Fibroblast of the aortic adventitia (primary cell): ENCODE measurements at regions not wholly inside any gene's neighbourhood (a gene's known extent, or its start where the extent isn't known, plus 50 kb on each side); places are given as distances from the start of the nearest gene placed in this dataset.

Experiments
- DNase-seq: peaks from one replicate; pipeline ENCODE4 v3.0.0-alpha.2; 2010; ENCODE audit warnings: low read depth
- H3K4me3 ChIP-seq: 2 replicates; pipeline ENCODE4 v1.5.1; 2011; ENCODE audit warnings: low read depth, mild to moderate bottlenecking, control low read depth, low read length, moderate library complexity
- CTCF ChIP-seq: IDR thresholded peaks from 2 replicates; pipeline ENCODE4 v1.5.1; 2011; ENCODE audit warnings: mild to moderate bottlenecking, low read length, control low read depth, inconsistent platforms; ENCODE audit not compliant: insufficient read depth

GRCh38 chr2:220575963-220576362, 948.5 kb downstream of the SLC4A3 start:
- peak; percentile 53 for DNase-seq
- no peak for TF ChIP-seq CTCF
- H3K4me3 ChIP-seq: no peak overlapping the region

- DNase-seq: no peak
- TF ChIP-seq CTCF: no peak
- no peak overlapping the region for H3K4me3 ChIP-seq
Observed at GRCh38 chr2:220579452-220579851, 952.0 kb downstream of the SLC4A3 start.

GRCh38 chr2:220580113-220580512, 952.7 kb downstream of the SLC4A3 start:
- no peak overlapping the region for H3K4me3 ChIP-seq
- TF ChIP-seq CTCF: no peak
- DNase-seq: no peak

GRCh38 chr2:220583725-220584124, 956.3 kb downstream of the SLC4A3 start:
- no peak overlapping the region for H3K4me3 ChIP-seq
- DNase-seq: no peak
- no peak for TF ChIP-seq CTCF

- DNase-seq: no peak
- no peak overlapping the region for H3K4me3 ChIP-seq
- no peak for TF ChIP-seq CTCF
Observed at GRCh38 chr2:220585241-220585640, 957.8 kb downstream of the SLC4A3 start.

GRCh38 chr2:220586980-220587530, 959.6 kb downstream of the SLC4A3 start:
- H3K4me3 ChIP-seq: no peak overlapping the region
- no peak for TF ChIP-seq CTCF
- DNase-seq: peak; percentile 8

- no peak for DNase-seq
- no peak for TF ChIP-seq CTCF
- H3K4me3 ChIP-seq: no peak overlapping the region
Observed at GRCh38 chr2:220588148-220588547, 960.7 kb downstream of the SLC4A3 start.
